A673 (cell line): ENCODE measurements at regions not wholly inside any gene's neighbourhood (a gene's known extent, or its start where the extent isn't known, plus 50 kb on each side); places are given as distances from the start of the nearest gene placed in this dataset.

Experiments used
- CTCF ChIP-seq: fragments of 300-800, 200-600 bp; sonication (generic); conservative IDR thresholded peaks from 2 replicates; pipeline ENCODE4 v1.5.1; 2017; ENCODE audit warnings: low read depth, mild to moderate bottlenecking, antibody characterized with exemption, low read length, moderate library complexity, mixed read lengths
- EZH2 ChIP-seq: fragments of 200-600 bp; sonication (generic); IDR thresholded peaks from 2 replicates; pipeline ENCODE4 v1.6.1; 2017; ENCODE audit warnings: borderline replicate concordance, low read depth, mild to moderate bottlenecking, mixed read lengths, antibody characterized with exemption, low read length; ENCODE audit not compliant: poor library complexity, severe bottlenecking

- no peak for TF ChIP-seq CTCF
- no peak for TF ChIP-seq EZH2
Observed at GRCh38 chr6:44044940-44045671, 82.1 kb downstream of the MRPL14 start.
